ENCODE measurements at regions not wholly inside any gene's neighbourhood (a gene's known extent, or its start where the extent isn't known, plus 50 kb on each side); places are given as distances from the start of the nearest gene placed in this dataset.

DNA sequence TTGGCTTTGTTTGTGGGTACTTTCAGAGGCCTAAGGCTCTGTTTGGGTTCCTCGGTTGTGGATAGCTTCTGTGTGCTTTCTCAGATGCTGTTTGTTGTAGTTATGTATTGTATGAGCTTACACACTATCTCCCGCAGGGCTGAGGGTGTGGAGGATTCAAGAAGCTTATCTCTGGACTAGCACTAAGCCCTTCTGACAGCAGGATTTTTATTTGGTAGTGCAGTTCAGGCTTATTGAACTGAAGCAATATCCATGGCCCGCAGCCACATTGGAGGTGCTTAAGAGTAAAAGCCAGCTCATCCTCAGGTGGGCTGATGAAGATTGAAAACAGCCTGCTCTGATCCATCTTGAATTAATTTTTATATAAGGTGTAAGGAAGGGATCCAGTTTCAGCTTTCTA is 128.2 kb downstream of the RASGEF1B start:
- 76 to 79% methylated on average over 3 of the region's 3 CpGs for WGBS, 2 donors
- TF ChIP-seq, protein P1, sequence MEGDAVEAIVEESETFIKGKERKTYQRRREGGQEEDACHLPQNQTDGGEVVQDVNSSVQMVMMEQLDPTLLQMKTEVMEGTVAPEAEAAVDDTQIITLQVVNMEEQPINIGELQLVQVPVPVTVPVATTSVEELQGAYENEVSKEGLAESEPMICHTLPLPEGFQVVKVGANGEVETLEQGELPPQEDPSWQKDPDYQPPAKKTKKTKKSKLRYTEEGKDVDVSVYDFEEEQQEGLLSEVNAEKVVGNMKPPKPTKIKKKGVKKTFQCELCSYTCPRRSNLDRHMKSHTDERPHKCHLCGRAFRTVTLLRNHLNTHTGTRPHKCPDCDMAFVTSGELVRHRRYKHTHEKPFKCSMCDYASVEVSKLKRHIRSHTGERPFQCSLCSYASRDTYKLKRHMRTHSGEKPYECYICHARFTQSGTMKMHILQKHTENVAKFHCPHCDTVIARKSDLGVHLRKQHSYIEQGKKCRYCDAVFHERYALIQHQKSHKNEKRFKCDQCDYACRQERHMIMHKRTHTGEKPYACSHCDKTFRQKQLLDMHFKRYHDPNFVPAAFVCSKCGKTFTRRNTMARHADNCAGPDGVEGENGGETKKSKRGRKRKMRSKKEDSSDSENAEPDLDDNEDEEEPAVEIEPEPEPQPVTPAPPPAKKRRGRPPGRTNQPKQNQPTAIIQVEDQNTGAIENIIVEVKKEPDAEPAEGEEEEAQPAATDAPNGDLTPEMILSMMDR (IDR thresholded peaks at IDR 0.05) = no peak
- TF ChIP-seq POLR2A (IDR thresholded peaks at IDR 0.05) = no peak

DNA sequence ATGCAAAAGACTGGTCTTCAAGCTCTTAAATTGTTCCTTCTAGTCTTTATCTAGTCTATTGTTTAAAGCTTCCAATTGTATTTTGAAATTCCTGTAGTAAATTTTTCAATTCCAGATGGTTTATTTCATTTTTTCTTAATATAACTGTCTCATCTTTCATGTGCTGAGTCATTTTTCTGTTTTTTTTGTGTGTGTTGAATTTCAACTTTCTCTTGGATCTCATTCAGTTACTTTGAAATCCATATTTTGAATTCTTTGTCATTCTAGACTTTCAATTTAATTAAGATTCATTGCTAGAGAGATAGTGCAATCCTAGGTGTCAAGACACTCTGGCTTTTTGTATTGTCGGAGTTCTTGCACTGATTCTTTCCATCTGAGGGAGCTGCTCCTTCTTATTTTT is 128.0 kb upstream of the PRKG2 start:
- Histone ChIP-seq H3K4me1 (no peaks in the 10 kb centered on the region), H3K9me3 (no peaks in the 10 kb centered on the region), H3K27ac (no peak overlapping the region), H3K27me3 (no peaks in the 10 kb centered on the region), H3K4me3 (replicated peaks in 1 of 3) (no peak overlapping the region), H3K36me3 (no peaks in the 10 kb centered on the region)
- no peak for DNase-seq
- 88 to 93% methylated on average over 1 of the region's 1 CpG for WGBS, 2 donors
- TF ChIP-seq POLR2A (IDR thresholded peaks at IDR 0.05) = no peak
- TF ChIP-seq, protein P1 (IDR thresholded peaks at IDR 0.05) = no peak
- intact Hi-C loops (cut with DNase I) = no loop called here

More for the DNA sequence above, 128.2 kb downstream of the RASGEF1B start:
- DNase-seq = no peak
- intact Hi-C loops (cut with DNase I) = no loop called here
- Histone ChIP-seq H3K4me1 (no peaks in the 10 kb centered on the region), H3K36me3 (no peaks in the 10 kb centered on the region), H3K4me3 (replicated peaks in 1 of 3) (no peak overlapping the region), H3K27me3 (no peaks in the 10 kb centered on the region), H3K27ac (no peak overlapping the region), H3K9me3 (no peaks in the 10 kb centered on the region)

DNA sequence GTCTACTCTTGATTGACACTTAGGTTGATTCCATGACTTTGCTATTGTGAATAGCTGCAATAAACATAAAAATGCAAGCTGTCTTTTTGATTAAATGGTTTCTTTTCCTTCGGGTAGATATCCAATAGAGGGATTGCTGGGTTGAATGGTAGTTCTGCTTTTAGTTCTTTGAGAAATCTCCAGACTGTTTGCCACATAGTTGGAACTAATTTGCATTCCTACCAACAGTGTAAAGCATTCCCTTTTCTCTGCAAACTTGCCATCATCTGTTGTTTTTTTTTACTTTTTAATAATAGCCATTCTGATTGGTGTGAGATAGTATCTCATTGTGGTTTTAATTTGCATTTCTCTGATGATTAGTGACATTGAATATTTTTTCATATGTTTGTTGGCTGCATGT is 122.2 kb upstream of the PRKG2 start:
- peaks cover 0 to 7% of the 10 kb centered on the region in 2 donors for H3K4me1 ChIP-seq
- H3K9me3 ChIP-seq = no peaks in the 10 kb centered on the region
- WGBS, 2 donors = 41 to 92% methylated on average over 1 of the region's 1 CpG
- intact Hi-C loops (cut with DNase I) = no loop called here
- DNase-seq = no peak
- H3K4me3 ChIP-seq (replicated peaks in 1 of 3) = no peak overlapping the region
- no peaks in the 10 kb centered on the region for H3K36me3 ChIP-seq
- no peaks in the 10 kb centered on the region for H3K27me3 ChIP-seq
- TF ChIP-seq, protein P1 (IDR thresholded peaks at IDR 0.05) = no peak
- TF ChIP-seq POLR2A (IDR thresholded peaks at IDR 0.05) = no peak
- H3K27ac ChIP-seq = no peak overlapping the region

DNA sequence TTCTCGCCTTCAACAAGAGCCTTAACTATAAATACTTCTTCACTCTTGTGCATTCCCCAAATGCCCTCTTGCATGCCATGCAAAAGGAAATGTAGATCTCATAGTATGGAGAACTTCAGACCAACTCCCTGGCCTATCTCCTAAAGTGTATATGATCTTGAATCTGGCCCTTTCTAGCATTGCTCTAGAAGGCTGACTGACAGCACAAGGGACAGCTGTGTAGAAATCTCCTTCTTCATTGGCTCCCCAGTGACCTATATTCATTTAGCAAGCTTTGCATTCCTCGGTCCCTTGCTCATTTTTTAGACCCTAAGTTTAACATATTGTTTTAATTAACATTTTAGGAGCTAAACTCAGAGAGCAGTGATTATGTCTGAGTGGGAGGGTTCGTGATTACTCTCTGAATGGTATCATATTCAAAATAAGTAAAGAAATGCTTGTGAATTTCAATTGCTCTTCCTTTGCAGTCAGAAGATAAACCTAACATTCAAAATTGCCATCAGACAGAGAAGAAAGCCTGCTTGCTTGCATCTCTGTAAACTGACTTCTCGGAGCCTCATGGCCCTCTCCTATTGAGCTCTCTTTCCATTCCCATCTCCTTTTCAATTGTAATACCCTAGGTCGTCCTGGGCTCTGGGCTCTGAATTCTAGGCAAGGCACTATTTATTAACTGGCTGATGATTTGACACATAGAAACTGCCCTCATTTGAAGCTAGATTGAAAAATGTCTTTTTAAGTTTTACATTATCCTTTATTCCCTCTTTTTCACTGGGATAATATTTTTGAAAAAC is 120.3 kb upstream of the PRKG2 start:
- H3K9me3 ChIP-seq = no peaks in the 10 kb centered on the region
- 70 to 76% methylated on average over 5 of the region's 5 CpGs for WGBS, 2 donors

DNA sequence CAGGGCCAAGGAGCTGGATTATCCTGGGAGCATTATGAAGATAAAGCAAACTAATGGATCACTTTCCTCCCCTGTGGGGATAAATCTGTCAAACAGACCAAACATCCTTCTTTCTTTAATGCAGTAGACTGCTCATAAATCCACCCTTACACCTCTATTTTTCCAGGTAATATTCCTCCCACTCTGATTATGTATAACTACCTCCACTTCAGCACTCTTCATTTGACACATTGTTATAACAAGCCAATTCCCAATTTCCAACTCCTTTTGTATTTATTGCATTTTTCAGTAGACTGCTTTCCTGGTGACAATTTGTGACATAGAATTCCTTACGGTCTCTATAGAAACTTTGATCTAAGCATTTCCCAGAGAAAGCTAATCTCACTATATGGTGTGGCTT is 115.0 kb upstream of the PRKG2 start:
- TF ChIP-seq POLR2A (IDR thresholded peaks at IDR 0.05) = no peak
- 42 to 45% methylated on average over 1 of the region's 1 CpG for WGBS, 2 donors
- Histone ChIP-seq H3K27me3 (no peaks in the 10 kb centered on the region), H3K36me3 (no peaks in the 10 kb centered on the region), H3K27ac (no peak overlapping the region), H3K9me3 (no peaks in the 10 kb centered on the region), H3K4me3 (replicated peaks in 1 of 3) (no peak overlapping the region), H3K4me1 (peaks cover 0 to 4% of the 10 kb centered on the region in 2 donors)
- intact Hi-C loops (cut with DNase I) = no loop called here
- no peak for DNase-seq

More for the DNA sequence above, 120.3 kb upstream of the PRKG2 start:
- intact Hi-C loops (cut with DNase I) = no loop called here
- TF ChIP-seq, protein P1 (IDR thresholded peaks at IDR 0.05) = no peak
- TF ChIP-seq POLR2A (IDR thresholded peaks at IDR 0.05) = no peak
- H3K27me3 ChIP-seq = no peaks in the 10 kb centered on the region
- H3K4me1 ChIP-seq = peaks cover 0 to 7% of the 10 kb centered on the region in 2 donors
- H3K36me3 ChIP-seq = no peaks in the 10 kb centered on the region
- H3K27ac ChIP-seq = no peak overlapping the region
- H3K4me3 ChIP-seq (replicated peaks in 1 of 3) = no peak overlapping the region
- no peak for DNase-seq

Measured in thyroid gland (tissue), 4 donors.